Mucosa of rectum (tissue), 2 donors: ENCODE measurements at regions not wholly inside any gene's neighbourhood (a gene's known extent, or its start where the extent isn't known, plus 50 kb on each side); places are given as distances from the start of the nearest gene placed in this dataset.

Experiments used
- H3K27ac ChIP-seq, 2 donors: one replicate each; pipeline ENCODE4 v1.7.0; 2013; ENCODE audit warnings: inconsistent platforms in 2 of 2, low read depth in 2 of 2, low read length in 2 of 2
- H3K27me3 ChIP-seq, 2 donors: one replicate each; pipeline ENCODE4 v1.7.0; 2013; ENCODE audit warnings: low read length in 2 of 2; ENCODE audit not compliant: control insufficient read depth in 2 of 2, insufficient read depth in 2 of 2
- H3K36me3 ChIP-seq, 2 donors: one replicate each; pipeline ENCODE4 v1.7.0; 2013; ENCODE audit warnings: low read length in 2 of 2; ENCODE audit not compliant: control insufficient read depth in 2 of 2, insufficient read depth in 2 of 2
- H3K4me1 ChIP-seq, 2 donors: one replicate each; pipeline ENCODE4 v1.7.0; 2013; ENCODE audit warnings: low read length in 2 of 2, mild to moderate bottlenecking in 1 of 2; ENCODE audit not compliant: control insufficient read depth in 2 of 2, insufficient read depth in 2 of 2
- H3K4me3 ChIP-seq, 2 donors: one replicate each; pipeline ENCODE4 v1.7.0; 2013; ENCODE audit warnings: low read length in 2 of 2
- H3K9ac ChIP-seq, 2 donors: one replicate each; pipeline ENCODE4 v1.7.0; 2013; ENCODE audit warnings: low read length in 2 of 2, low read depth in 1 of 2, mild to moderate bottlenecking in 1 of 2
- H3K9me3 ChIP-seq, 2 donors: one replicate each; pipeline ENCODE4 v1.7.0; 2013; ENCODE audit warnings: low read length in 2 of 2; ENCODE audit not compliant: control insufficient read depth in 2 of 2
- donor health status: healthy.
- donor health status: Normal muscosa, but diverticular disease.

GRCh38 chr5:52579391-52579790, 208.3 kb upstream of the ITGA1 start:
- Histone ChIP-seq H3K4me1 (no peaks in the 10 kb centered on the region), H3K27me3 (no peaks in the 10 kb centered on the region), H3K9ac (no peak overlapping the region), H3K9me3 (no peaks in the 10 kb centered on the region), H3K4me3 (no peak overlapping the region), H3K36me3 (no peaks in the 10 kb centered on the region), H3K27ac (no peak overlapping the region)

DNA sequence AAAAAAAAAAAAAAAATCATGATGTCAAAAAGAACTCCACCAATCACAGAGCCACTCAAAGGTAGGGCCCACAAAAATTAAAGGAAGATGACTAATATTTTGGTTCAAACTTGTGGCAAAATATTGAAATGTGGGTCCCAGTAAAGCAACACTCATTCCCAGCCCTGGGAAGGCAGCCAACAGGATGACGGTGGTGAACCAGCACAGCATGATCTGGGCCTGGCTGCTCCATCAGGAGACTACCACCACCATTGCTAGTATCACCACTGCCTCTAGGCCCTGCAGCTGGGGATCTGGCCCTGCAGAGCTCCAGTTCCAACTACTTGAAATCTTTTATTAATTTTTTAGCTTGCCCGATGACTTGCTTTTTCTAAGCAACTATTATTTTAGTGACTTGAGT, 206.8 kb upstream of the ITGA1 start:
- Histone ChIP-seq H3K27ac (no peak overlapping the region), H3K4me3 (no peak overlapping the region), H3K9me3 (no peaks in the 10 kb centered on the region), H3K36me3 (no peaks in the 10 kb centered on the region), H3K4me1 (no peaks in the 10 kb centered on the region), H3K9ac (no peak overlapping the region), H3K27me3 (no peaks in the 10 kb centered on the region)

DNA sequence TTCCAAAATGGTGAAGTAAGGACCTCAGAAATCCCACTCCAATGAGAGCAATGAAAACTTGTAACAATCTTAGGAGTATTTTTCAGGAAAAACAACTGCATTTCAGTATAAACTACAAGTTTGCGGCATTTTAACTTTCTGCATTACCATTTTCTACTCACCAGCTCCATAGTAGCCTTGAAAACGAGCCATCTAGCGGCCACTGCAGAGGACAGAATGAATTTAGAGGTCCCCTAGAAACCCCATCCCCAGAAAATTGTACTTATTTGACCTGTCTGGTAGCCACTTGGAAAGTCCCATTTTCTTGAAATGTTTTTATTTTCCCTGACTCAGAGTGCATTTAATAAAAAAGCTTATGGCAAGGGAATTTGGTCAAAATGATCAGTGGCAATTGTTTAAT, 205.4 kb upstream of the ITGA1 start:
- H3K27ac ChIP-seq, result no peak overlapping the region
- no peaks in the 10 kb centered on the region for H3K36me3 ChIP-seq
- no peaks in the 10 kb centered on the region for H3K27me3 ChIP-seq
- no peaks in the 10 kb centered on the region for H3K4me1 ChIP-seq
- no peak overlapping the region for H3K4me3 ChIP-seq
- H3K9ac ChIP-seq, result no peak overlapping the region
- no peaks in the 10 kb centered on the region for H3K9me3 ChIP-seq

- H3K27ac ChIP-seq, result no peak overlapping the region
- no peaks in the 10 kb centered on the region for H3K4me1 ChIP-seq
- H3K9ac ChIP-seq, result no peak overlapping the region
- no peaks in the 10 kb centered on the region for H3K9me3 ChIP-seq
- no peaks in the 10 kb centered on the region for H3K27me3 ChIP-seq
- H3K4me3 ChIP-seq, result no peak overlapping the region
- no peaks in the 10 kb centered on the region for H3K36me3 ChIP-seq
Measured at GRCh38 chr5:52587131-52587530, 200.6 kb upstream of the ITGA1 start.

DNA sequence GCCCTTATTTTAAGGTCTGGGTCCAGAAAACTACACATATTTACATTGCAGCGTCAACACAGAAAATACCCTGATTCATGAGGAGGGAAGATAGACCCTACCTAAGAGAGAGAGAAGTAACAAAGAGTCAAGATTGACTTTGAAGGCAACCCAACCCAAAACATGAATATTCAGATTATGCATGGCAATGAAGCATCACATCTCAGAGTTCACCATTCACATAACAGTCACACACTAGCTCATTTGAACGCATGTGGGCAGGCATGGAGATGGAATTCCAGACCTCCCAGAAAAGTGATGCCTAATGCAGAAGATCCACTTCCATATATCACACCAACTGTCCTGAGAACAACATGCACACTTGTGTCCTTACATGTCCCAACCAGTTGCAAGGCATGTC, 190.1 kb upstream of the ITGA1 start:
- H3K9me3 ChIP-seq, result no peaks in the 10 kb centered on the region
- H3K4me3 ChIP-seq, result no peak overlapping the region

DNA sequence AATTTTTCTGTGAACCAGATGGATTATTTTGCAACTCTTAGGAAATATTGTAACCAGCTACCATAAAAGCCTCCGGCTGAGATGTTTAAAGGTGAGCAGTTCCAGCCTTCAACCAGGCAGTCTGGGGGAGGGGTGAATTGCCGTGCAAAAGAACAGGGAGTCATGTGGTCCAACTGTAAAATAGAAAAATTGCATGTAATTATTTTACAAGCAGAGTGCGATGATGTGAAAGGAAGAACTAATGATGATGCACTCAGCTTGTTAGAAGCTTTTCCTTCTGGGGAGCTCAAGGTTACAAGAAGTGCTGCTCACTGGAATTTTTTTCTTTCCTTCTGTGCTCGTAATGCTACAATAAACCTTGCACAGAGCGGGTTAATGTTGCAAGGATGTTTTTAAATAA, 188.7 kb upstream of the ITGA1 start:
- Histone ChIP-seq H3K4me3 (no peak overlapping the region), H3K27ac (no peak overlapping the region), H3K9ac (no peak overlapping the region), H3K9me3 (no peaks in the 10 kb centered on the region), H3K36me3 (no peaks in the 10 kb centered on the region), H3K27me3 (no peaks in the 10 kb centered on the region), H3K4me1 (no peaks in the 10 kb centered on the region)

More for the DNA sequence above, 190.1 kb upstream of the ITGA1 start:
- no peak overlapping the region for H3K27ac ChIP-seq
- no peaks in the 10 kb centered on the region for H3K27me3 ChIP-seq
- H3K36me3 ChIP-seq, result no peaks in the 10 kb centered on the region
- no peaks in the 10 kb centered on the region for H3K4me1 ChIP-seq
- no peak overlapping the region for H3K9ac ChIP-seq

DNA sequence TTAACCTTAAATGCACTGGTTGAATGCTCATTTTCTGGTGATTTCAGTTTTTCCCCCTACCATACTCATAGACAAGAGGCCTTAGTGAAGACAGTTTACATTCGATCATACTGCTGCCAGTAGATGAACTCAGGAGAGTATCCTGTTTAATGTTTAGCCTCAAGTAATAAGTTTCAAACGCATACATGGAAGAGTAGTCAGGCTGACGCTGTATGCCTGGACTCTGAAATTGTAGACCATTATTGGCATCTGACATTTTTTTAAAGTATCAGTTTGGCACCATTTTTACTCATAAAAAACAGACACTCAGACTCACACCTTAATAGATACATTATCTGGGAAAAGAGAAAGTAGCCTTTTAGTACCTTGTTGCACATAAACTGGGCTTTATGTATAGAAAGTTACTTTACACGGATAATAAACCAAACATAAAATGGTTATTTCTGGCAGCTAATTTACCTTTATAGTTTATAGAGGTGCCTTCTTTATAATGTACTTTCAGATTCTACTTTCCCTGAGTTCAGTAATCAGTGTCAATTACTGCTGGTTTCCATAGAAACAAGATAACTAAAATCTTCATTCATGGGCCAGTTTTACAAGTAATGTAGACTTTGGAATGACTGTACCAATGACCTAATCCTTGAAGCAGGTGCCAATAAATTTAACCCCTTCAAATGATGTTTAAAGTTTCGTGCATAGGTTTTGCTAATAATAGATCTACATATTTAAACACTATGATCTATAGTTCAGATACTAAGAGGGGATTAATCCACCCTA, 183.8 kb upstream of the ITGA1 start:
- Histone ChIP-seq H3K27me3 (no peaks in the 10 kb centered on the region), H3K27ac (no peak overlapping the region), H3K9ac (no peak overlapping the region), H3K4me1 (no peaks in the 10 kb centered on the region), H3K9me3 (no peaks in the 10 kb centered on the region), H3K4me3 (no peak overlapping the region), H3K36me3 (no peaks in the 10 kb centered on the region)

- Histone ChIP-seq H3K4me3 (no peak overlapping the region), H3K4me1 (no peaks in the 10 kb centered on the region), H3K9ac (no peak overlapping the region), H3K27ac (no peak overlapping the region), H3K36me3 (no peaks in the 10 kb centered on the region), H3K27me3 (no peaks in the 10 kb centered on the region), H3K9me3 (no peaks in the 10 kb centered on the region)
Measured at GRCh38 chr5:52605317-52606313, 182.1 kb upstream of the ITGA1 start.

DNA sequence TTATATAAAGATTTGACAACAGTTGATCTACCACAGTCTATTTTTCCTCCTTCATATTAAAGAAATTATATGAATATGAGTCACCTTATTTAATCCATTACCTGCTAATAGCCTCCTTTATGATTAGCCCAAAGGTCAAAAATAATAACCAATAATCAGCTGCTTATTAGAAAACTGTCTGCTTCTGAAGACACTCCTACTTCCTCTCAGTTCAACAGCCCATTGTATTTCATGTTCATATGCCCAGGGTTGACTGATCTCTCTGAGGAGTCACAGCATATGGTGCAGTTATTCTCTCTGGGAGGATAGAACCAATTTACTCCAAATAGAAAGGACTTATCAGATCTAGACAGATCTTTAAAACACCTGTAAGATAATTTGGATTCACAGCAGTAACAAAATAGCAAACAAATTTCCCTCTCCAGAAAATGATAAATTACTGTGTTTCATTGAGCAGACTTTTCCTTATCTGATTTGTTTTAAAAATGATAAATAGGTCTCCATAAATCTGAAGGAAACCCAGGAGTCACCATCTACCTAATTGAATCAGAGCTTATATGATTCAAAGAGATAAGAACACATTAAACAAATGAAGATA, 180.4 kb upstream of the ITGA1 start:
- Histone ChIP-seq H3K27ac (no peak overlapping the region), H3K4me3 (no peak overlapping the region), H3K9ac (no peak overlapping the region), H3K36me3 (no peaks in the 10 kb centered on the region), H3K9me3 (no peaks in the 10 kb centered on the region), H3K27me3 (no peaks in the 10 kb centered on the region), H3K4me1 (no peaks in the 10 kb centered on the region)

DNA sequence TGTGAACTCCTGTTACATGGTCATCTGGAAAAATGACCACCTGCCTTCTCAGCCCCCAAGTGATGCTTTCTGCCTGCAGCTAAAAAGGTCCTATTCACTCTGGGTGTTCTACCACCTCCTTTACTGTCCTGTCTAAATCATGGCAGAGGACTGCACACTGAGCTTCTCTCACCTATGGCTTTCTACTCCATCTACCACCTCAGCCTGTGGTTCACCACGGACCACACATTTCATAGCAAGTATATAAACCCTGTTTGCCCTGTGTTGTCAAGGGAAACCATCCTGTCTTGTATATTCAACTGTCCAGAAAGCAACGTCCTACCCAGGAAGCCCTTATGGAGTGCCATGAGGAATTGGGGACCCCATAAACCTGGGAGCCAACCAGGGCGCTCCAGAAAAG, 167.4 kb upstream of the ITGA1 start:
- Histone ChIP-seq H3K4me1 (no peaks in the 10 kb centered on the region), H3K9ac (no peak overlapping the region), H3K4me3 (no peak overlapping the region), H3K9me3 (no peaks in the 10 kb centered on the region), H3K27me3 (no peaks in the 10 kb centered on the region), H3K27ac (no peak overlapping the region), H3K36me3 (no peaks in the 10 kb centered on the region)
